Smooth muscle cell (in vitro differentiated cells): ENCODE measurements at regions not wholly inside any gene's neighbourhood (a gene's known extent, or its start where the extent isn't known, plus 50 kb on each side); places are given as distances from the start of the nearest gene placed in this dataset.

Experiments used
- DNase-seq: peaks from one replicate; lab custom pipeline; 2025; ENCODE audit not compliant: unreplicated experiment; lab: John Stamatoyannopoulos, UW
- H2AFZ ChIP-seq: fragments of 200-600 bp; sonication (generic); 2 replicates; pipeline ENCODE4 v1.6.0; 2016; ENCODE audit warnings: antibody characterized with exemption, low read depth, mild to moderate bottlenecking
- H3F3A ChIP-seq: fragments of 200-600 bp; sonication (generic); 2 replicates; pipeline ENCODE4 v1.6.0; 2017; ENCODE audit warnings: antibody characterized with exemption, low read depth
- H3K27ac ChIP-seq: fragments of 200-600 bp; sonication (generic); 2 replicates; pipeline ENCODE4 v1.5.1; 2016; ENCODE audit warnings: low read depth, mild to moderate bottlenecking
- H3K27me3 ChIP-seq: fragments of 200-600 bp; sonication (generic); 2 replicates; pipeline ENCODE4 v1.6.1; 2016; ENCODE audit warnings: low read depth, mild to moderate bottlenecking
- H3K36me3 ChIP-seq: fragments of 200-600 bp; sonication (generic); 2 replicates; pipeline ENCODE4 v1.5.1; 2016; ENCODE audit warnings: low read depth
- H3K4me1 ChIP-seq: fragments of 200-600 bp; sonication (generic); 2 replicates; pipeline ENCODE4 v1.5.1; 2016; ENCODE audit warnings: low read depth
- H3K4me2 ChIP-seq: fragments of 200-600 bp; sonication (generic); 2 replicates; pipeline ENCODE4 v1.6.0; 2016; ENCODE audit warnings: mild to moderate bottlenecking
- H3K4me3 ChIP-seq: fragments of 200-600 bp; sonication (generic); 2 replicates; pipeline ENCODE4 v1.5.1; 2016; ENCODE audit warnings: mild to moderate bottlenecking
- H3K79me2 ChIP-seq: fragments of 200-600 bp; sonication (generic); 2 replicates; pipeline ENCODE4 v1.6.0; 2016; ENCODE audit warnings: low read depth, mild to moderate bottlenecking
- H3K9ac ChIP-seq: fragments of 200-600 bp; sonication (generic); 2 replicates; pipeline ENCODE4 v1.6.0; 2016; ENCODE audit warnings: low read depth
- H3K9me3 ChIP-seq: fragments of 200-600 bp; sonication (generic); replicated peaks from 2 replicates; pipeline ENCODE4 v1.5.1; 2016; ENCODE audit warnings: low read depth
- H4K20me1 ChIP-seq: fragments of 200-600 bp; sonication (generic); 2 replicates; pipeline ENCODE4 v1.6.0; 2016; ENCODE audit warnings: low read depth
- WGBS: methylation state at CpG from one replicate; pipeline ENCODE4 v1.1.7; 2016; ENCODE audit warnings: low lambda C conversion rate; 5-methylcytosine and 5-hydroxymethylcytosine counted together
- TF ChIP-seq, protein P1 (sequence below): fragments of 200-600 bp; sonication (generic); IDR thresholded peaks from 2 replicates; pipeline ENCODE4 v1.5.1; 2017; ENCODE audit warnings: borderline replicate concordance, mild to moderate bottlenecking, antibody characterized with exemption; ENCODE audit not compliant: insufficient read depth, poor library complexity, severe bottlenecking

DNA sequence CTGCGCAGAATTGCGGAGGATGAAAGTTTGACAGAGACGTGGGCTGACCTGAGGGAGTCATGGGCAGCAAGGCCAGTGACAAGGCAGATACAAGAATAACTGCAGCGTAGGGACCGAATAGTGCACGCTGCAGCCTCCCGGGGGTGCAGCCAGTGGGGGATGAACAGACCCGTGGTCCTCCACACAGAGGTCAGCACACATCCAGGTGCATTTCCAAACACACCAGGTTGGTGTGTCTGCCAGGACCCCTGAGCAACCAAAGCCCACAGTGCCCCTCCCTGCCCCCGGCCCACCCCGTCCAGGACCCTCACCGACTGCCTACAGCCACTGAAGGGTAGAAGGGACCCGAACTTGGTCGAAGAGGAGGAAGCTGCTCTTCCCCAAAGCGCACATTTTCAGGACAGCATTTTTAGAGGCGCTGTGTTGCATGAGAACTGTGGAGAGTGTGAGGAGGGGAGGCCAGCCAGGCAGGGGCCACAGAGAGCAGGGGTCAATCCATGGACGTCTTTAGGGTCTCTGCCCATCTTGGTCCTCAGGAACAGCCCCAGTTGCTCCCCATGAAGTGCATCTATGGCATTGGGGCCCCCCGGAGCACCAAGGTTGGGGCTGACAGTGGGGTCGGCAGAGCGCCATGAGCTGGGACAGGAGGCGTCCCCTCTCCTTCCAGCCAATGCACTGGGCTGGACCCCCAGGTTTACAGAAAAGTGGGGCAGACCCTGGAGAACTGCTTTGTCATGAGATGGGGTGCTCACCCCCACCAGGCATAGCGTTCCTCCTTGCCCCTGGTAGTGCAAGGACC lies 157.8 kb upstream of the AFDN start:
- TF ChIP-seq, protein P1, sequence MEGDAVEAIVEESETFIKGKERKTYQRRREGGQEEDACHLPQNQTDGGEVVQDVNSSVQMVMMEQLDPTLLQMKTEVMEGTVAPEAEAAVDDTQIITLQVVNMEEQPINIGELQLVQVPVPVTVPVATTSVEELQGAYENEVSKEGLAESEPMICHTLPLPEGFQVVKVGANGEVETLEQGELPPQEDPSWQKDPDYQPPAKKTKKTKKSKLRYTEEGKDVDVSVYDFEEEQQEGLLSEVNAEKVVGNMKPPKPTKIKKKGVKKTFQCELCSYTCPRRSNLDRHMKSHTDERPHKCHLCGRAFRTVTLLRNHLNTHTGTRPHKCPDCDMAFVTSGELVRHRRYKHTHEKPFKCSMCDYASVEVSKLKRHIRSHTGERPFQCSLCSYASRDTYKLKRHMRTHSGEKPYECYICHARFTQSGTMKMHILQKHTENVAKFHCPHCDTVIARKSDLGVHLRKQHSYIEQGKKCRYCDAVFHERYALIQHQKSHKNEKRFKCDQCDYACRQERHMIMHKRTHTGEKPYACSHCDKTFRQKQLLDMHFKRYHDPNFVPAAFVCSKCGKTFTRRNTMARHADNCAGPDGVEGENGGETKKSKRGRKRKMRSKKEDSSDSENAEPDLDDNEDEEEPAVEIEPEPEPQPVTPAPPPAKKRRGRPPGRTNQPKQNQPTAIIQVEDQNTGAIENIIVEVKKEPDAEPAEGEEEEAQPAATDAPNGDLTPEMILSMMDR, result no peak
- no peak overlapping the region for H3K9ac ChIP-seq
- 93% methylated on average over 21 of the region's 21 CpGs for whole genome bisulfite sequencing
- H3K27me3 ChIP-seq, result no peaks in the 10 kb centered on the region
- no peaks in the 10 kb centered on the region for H3K4me1 ChIP-seq
- H2AFZ ChIP-seq, result no peak overlapping the region
- H3K27ac ChIP-seq, result no peak overlapping the region
- H3K4me2 ChIP-seq, result peak overlapping the region; percentile 54
- no peaks in the 10 kb centered on the region for H3K9me3 ChIP-seq
- DNase-seq, result no peak
- no peak overlapping the region for H3K4me3 ChIP-seq
- no peaks in the 10 kb centered on the region for H4K20me1 ChIP-seq
- H3F3A ChIP-seq, result peaks cover 21% of the 10 kb centered on the region
- no peaks in the 10 kb centered on the region for H3K36me3 ChIP-seq
- no peaks in the 10 kb centered on the region for H3K79me2 ChIP-seq

DNA sequence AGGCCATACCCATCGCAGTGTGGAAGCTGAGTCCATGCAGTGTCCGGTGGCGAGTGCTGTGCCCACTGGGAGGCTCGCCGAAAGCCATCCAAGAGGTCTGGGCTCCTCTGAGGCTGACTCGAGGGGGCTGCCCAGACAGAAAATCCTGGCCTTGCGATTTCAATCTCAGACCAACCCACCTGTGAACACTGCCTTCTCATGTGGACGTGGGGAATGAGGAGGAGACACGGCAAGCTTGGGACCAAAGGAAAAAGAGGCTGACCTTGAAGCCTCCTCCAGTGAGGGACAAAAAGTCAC lies 157.2 kb upstream of the AFDN start:
- no peaks in the 10 kb centered on the region for H3K27me3 ChIP-seq
- peak overlapping the region; percentile 47 for H2AFZ ChIP-seq
- H3K9me3 ChIP-seq, result no peaks in the 10 kb centered on the region
- H3K36me3 ChIP-seq, result no peaks in the 10 kb centered on the region
- TF ChIP-seq, protein P1, result no peak
- peak overlapping the region; percentile 54 for H3K4me2 ChIP-seq
- H3F3A ChIP-seq, result peaks cover 21% of the 10 kb centered on the region
- WGBS, result 79% methylated on average over 9 of the region's 9 CpGs
- H3K79me2 ChIP-seq, result no peaks in the 10 kb centered on the region
- no peak overlapping the region for H3K4me3 ChIP-seq
- no peak overlapping the region for H3K9ac ChIP-seq
- DNase-seq, result no peak
- H3K4me1 ChIP-seq, result no peaks in the 10 kb centered on the region
- H4K20me1 ChIP-seq, result no peaks in the 10 kb centered on the region
- peak overlapping the region; percentile 48 for H3K27ac ChIP-seq

DNA sequence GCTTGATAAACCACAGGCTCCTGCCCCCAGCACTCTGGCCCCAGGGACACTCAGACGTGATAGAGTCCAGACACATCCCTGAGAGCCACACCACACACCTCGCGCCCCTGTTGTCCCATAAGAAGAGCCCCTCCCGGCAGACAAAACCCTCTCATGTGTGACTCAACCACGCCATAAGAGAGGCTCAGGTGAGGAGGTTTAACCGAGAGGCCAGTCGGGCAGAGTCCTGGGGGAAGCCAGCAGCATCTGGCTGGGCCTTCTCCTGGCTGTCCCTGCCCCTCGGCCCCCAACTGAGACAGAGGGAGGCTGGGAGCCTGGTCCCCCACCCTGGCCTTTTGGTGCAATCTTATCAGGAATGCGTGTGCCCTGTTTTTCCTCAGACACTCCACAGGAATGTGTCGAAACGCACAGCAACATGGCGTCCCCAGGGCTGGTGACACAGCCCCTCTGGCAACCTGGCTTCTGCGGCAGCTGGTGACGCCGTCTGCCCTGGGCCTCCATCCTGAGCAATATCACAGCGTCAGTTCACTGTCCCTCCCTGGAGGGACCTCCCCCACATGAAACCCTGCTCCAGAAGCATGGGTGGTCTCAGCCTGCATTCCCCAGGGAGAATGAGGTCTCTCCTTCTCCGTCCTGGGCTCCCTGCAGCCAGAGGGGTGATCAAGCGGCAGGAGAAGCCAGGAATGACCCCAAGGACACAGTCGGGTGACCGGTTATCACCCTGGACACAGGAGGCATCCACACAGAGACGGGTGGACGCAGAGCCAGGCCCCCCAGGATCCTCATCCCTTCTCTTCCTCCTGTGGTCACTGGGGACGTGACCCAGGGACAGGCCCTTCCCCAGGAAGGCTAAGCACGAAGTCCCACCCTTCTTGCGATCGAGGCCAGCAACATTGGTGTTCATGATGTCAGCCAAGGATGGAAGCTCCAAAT lies 156.6 kb upstream of the AFDN start:
- peak overlapping the region; percentile 47 for H2AFZ ChIP-seq
- H3K4me3 ChIP-seq, result no peak overlapping the region
- DNase-seq, result no peak
- no peaks in the 10 kb centered on the region for H3K79me2 ChIP-seq
- 40% methylated on average over 26 of the region's 26 CpGs for WGBS
- H3K9ac ChIP-seq, result no peak overlapping the region
- H3K4me1 ChIP-seq, result no peaks in the 10 kb centered on the region
- peak overlapping the region; percentile 48 for H3K27ac ChIP-seq
- H3K4me2 ChIP-seq, result peak overlapping the region; percentile 54
- no peaks in the 10 kb centered on the region for H3K9me3 ChIP-seq
- H3F3A ChIP-seq, result peaks cover 27% of the 10 kb centered on the region
- H4K20me1 ChIP-seq, result no peaks in the 10 kb centered on the region
- H3K36me3 ChIP-seq, result no peaks in the 10 kb centered on the region
- no peaks in the 10 kb centered on the region for H3K27me3 ChIP-seq
- TF ChIP-seq, protein P1, result no peak
